Dedifferentiated amniotic fluid mesenchymal stem cell (primary cell): ENCODE measurements at regions not wholly inside any gene's neighbourhood (a gene's known extent, or its start where the extent isn't known, plus 50 kb on each side); places are given as distances from the start of the nearest gene placed in this dataset.
A peak's percentile ranks its signal among the peaks of the same experiment; 100 is the strongest.
"Not testable (repeated sequence)": the region's sequence is repeated elsewhere in the genome, so short reads cannot be mapped to it uniquely, and the experiment has no call there.

Experiments used
- DNase-seq: peaks from one replicate; pipeline ENCODE4 v3.0.0-alpha.2; 2016; ENCODE audit errors: extremely low spot score

DNA sequence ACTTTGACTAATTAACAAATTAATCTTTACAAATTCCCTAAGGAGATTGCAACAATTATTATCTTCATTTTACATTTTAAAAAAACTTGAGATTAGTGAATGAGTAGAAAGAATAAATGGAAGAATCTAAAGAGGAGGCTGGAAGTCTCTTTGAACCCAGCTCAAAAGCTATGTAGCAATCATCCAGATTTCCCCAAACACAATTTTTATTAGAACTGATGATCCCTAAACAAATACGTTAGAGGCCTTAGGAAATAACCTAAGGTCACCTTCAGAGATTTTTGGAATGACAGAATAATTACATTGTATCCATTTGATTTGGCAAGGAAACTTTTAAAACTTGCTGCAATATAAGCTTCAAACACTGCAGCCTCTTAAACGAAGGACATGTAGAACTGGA lies 242.4 kb upstream of the LYPLAL1 start:
- DNase-seq, result no peak

DNA sequence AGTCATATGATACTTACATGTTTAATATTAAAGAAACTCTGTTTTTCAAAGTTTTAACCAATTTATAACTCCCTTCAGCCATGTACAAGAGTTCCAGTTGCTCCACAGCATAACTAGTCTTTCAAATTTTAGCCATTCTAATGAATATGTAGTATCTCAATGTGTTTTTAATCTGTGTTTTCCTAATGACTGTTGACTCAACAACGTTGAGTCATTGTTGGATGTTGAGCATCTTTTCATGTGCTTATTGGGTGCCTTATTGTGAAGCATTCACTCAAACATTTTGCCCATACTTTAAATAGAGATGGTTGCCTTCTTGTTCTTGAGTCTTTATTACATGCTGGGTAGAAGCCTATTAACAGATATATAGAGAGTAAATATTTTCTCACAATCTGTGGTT lies 240.2 kb upstream of the LYPLAL1 start:
- no peak for DNase-seq

DNA sequence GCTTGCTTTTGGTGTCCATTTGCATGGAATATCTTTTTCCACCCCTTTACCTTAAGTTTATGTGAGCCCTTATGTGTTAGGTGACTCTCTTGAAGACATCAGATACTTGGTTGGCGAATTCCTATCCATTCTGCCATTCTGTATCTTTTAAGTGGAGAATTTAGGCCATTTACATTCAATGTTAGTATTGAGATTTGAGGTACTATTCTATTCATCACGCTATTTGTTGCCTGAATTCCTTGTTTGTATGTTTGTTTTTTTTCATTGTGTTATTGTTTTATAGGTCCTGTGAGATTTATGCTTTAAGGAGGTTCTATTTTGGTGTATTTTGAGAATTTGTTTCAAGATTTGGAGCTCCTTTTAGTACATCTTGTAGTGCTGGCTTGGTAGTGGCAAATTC lies 238.3 kb upstream of the LYPLAL1 start:
- not testable (repeated sequence) for DNase-seq

DNA sequence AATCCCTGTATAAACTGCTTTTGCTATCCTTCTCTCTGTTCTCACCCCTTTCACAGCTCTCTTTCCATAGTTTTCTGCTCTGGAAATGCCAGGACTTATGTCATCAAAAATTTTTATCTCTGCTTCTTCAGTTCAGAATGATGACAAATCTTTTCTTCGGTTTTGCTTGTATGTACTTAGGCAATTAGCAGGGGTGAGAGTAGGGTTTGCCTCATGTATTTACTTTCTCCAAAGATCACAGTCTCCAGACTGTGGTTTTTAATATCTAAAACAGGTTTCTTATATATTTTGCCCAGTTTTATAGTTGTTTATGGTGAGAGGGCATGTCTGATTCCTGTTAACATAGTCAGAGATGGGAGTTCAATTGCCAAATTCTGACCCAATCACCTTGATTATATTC lies 235.4 kb upstream of the LYPLAL1 start:
- DNase-seq, result no peak

DNA sequence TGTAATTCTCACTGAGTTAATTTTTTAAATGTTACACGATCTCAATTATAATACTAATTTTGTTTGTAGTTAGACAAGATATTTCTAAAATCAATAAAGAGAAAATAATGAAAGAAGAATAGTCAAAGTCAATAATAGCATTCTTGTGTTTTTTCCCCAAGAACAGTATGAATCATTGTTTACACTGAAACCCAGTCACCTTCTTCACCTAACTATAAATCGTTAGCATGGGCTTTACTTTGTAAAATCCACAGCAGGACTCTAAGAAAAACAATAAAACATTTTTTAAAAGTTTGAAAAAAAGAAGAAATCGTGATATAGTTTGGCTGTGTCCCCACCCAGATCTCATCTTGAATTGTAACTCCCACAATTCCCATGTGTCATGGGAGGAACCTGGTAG lies 234.6 kb upstream of the LYPLAL1 start:
- no peak for DNase-seq

DNA sequence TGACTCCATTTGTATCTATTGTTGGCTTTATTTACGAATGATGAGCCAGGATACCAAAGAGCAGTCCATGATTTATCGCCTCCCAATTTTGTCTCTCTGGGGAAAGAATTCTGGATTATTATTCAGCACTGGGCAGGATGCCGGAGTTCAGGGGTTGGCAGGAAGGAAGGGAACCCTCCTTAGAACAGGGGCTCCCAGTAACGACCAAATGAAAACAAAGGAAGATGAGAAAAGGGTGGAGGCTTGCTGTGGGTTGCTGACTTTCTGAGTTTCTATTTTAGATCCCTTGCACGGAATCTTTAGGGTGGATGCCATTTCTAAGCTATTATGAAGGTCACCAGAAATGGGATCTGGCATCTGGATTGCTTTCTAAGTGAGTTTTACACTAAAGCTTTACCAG lies 231.2 kb upstream of the LYPLAL1 start:
- DNase-seq, result peak; percentile 16

DNA sequence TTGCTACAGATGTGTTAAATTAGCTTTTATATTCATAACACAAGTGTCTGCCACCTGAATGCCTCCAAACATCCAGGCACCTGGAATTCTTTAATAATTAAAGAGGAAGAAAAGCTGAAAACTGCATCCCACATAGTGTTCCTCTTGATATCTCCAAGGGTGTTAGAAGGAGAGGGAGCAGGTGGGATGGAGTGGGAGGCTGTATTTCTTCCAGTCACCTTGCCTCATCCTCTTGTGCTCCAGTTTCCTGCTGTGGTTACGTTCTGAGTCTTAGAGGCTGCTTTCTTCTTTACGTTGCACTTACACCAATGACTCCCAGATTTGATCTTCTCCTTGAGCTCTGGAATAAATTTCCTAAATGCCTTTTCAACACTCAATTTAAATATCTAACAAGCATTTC lies 230.3 kb upstream of the LYPLAL1 start:
- no peak for DNase-seq

DNA sequence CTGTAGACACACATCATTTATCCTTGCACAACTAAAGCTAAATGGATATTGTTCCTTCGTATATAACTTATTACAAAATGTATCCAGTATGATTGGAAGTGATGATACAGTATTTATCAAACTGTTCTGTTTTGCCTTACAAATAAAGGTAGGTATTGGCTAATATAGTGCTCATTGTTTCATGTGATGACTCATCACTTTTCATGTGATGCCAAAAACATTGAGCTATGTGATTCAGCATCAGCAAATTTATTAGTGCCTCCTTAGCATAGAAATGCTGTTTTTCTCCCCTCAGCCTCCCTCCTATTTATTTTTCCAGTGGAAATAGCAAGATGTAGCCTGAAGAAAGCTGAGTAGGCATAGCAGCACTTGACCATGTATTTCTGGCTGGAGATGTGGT lies 228.6 kb upstream of the LYPLAL1 start:
- no peak for DNase-seq

DNA sequence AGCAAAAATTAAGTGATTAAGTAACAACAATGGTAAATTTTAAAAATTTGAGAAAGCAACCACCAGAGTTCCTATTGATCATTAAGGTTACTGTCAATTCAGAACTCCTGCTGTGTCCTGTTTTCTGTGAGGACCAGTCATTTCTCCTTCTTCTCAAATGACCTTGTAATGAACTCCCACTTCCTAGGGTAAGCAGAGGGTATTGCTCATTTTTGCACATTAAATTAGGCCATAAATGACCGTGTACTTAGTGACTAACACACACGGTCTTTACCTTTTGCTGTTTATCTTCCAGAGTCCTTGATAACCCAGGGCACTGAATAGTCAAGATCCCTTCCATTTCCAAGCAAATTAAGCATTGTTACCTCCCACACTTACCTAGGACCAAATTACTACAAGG lies 227.5 kb upstream of the LYPLAL1 start:
- DNase-seq, result no peak

DNA sequence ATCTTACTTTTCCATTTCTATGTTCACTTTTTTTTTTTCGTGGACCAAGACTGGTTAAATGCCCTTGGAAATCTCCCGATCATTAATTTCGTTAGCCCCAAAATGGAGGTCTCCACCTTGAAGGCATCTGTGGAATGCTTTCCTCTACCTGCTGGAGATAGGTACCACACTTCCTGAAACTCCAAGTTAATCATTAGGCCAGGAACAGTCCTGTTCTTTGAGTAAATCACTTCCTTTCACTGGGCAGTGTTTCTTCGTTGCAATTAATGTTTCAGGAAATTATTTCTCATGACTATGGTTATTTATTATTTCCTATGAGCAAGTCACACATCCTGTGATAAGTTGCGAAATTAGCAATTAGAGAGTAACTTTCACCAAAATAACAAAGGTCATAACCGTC lies 225.2 kb upstream of the LYPLAL1 start:
- DNase-seq, result no peak

DNA sequence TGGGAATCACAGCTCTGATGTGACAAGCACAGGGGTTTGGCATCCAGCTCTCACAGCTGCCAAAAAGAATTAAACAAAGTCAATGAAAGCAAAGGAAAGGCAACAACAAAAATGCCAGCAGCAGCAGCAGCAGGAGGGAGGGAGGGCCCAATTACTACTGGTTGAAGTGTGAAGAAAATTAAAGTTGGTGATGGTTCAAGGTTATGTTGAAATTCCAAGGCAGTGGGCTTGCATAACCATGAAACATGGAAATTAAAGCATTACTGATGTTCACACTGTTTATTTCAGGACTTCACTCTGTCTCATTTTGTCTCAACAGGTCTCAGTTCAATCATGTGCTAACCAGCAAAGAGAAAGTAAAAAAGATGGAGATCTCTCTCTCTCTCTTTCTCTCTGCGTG lies 220.3 kb upstream of the LYPLAL1 start:
- no peak for DNase-seq

DNA sequence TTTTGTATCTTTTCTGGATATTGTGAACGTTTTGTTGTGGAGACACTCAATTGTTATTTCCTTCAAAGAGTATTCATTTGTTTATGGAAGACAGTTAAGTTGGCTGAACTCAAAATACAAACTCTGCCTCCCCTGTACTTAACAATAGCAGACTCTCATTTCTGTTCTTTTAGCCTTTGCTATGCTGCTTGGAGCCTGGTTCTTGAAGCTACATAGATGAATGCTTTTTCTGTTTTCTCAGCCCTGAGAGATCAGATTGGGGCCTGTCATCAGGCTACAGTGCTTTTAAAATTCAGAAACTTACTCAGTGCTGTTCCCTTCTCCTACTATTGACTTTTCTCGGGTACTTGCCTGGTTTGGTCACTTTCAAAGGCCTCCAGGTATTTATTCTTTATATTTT lies 215.7 kb upstream of the LYPLAL1 start:
- DNase-seq, result no peak

DNA sequence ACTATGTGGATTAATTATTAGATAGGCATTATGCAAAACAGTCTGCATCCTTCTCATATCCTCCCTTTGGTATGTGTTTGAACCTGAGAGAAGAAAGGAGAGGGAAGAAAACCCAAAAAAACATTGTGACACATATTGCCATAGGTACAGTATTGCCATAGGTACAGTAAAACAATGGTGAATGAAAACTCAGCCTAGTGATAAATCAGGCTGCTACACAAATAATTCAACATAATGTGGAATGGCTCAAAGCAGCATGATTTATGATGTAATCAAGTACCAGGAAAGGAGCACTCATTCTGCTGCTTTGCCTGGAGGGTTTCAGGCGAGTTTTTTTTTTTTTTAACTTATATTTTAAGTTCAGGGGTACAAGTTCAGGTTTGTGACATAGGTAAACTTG lies 213.9 kb upstream of the LYPLAL1 start:
- DNase-seq, result no peak

DNA sequence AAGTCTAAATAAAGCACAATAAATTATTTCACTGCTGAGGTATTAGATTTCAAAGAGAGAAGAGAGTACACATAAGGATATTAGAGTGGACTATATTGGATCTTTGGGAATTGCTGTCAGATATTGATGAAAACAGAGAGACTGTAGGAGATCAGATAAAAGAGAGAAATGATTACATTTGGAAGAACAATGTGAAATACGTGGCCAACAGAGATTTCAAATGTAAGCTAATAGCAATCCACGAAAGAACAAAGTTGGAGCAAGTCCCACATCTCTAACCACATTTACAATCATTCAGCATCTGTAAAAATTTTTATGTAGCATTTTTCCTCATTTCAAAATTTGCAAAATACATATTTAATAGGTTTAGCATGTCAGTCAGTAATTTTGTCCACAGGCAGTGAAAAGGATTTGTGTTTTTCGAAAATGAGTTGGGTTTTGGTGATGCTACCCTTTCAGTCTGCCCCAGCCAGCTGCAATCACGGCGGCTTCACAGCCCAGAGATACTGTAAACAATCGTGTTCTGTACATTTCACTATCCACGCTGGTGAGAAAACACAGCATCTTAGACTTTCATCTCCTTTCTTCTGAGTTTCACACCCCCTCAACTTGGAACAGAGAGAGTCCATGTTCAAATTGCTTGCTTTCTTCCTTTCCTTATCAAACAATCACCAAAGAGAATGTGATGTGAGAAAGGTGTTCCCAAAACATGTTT lies 209.1 kb upstream of the LYPLAL1 start:
- DNase-seq, result no peak

DNA sequence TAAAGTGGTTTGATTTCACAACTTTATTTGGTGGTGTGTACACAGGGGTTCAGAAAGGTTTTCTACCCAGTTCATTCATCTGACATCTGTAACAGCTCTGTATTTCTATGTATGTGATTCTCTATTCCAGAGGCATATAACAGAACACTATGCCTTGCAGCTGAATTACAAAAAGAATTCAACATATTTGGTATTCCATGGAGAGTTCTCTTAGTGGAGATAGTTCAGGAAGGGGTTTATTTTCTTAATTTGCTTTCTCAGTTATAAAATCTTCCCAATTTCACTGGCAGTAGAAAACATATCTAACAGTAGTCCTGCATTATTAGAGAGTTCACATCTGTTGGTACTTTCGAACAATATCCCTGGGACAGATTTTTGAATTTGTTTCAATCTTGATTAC lies 207.9 kb upstream of the LYPLAL1 start:
- no peak for DNase-seq

DNA sequence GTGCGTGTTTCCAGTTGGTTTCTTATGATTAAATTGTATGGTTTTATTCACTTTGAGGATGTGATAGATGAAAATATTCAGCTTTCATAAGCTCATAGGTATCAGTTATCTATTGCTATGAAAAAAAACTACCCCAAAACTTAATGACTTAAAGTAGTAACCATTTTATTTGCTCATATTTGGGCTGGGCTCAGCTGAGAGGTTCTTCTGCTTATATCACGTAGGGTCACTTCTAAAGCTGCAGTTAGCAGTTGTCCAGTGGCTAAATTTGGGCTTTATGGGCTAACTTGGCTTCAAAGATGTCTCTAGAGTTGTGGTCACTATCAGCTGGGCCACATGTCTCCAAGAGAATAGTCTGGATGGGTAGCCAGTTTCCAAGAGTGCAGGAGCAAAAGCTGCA lies 206.4 kb upstream of the LYPLAL1 start:
- DNase-seq, result no peak

DNA sequence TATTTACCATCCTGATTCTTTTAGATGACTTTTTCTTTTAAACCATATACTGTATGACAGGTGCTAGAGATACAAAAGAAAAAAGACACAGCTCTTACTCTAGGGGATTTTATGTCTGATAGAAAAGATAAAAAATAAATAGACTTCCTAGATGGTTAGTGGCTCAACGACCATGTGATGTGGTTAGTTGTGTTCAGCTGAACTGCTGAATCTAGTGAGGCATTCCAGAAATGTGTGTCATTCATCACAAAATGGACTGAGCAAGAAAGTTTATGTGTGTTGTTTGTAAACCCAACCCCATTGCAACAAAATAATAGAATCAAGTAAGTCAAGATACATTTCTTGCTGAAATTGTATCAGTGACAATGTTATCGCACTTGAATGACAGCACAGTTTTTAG lies 205.8 kb upstream of the LYPLAL1 start:
- no peak for DNase-seq

DNA sequence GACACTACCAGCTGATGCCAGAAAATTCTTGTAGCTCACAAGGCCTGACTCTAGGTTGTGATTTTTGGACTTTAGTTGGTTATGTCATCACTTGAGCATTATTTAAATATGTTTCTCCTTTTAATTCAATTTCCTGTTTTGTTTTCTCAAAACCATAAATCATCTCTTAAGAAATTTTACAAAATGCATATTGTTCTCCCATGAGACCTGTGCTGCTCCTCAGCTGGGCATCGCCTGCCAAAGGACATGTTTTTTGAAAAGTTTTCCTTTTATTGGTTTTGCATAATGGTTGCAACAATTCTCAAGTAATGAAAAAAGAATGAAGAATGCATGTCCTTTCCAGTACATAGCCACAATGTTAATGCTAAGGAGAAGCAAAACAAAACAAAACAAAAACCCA lies 204.7 kb upstream of the LYPLAL1 start:
- peak; percentile 51 for DNase-seq

DNA sequence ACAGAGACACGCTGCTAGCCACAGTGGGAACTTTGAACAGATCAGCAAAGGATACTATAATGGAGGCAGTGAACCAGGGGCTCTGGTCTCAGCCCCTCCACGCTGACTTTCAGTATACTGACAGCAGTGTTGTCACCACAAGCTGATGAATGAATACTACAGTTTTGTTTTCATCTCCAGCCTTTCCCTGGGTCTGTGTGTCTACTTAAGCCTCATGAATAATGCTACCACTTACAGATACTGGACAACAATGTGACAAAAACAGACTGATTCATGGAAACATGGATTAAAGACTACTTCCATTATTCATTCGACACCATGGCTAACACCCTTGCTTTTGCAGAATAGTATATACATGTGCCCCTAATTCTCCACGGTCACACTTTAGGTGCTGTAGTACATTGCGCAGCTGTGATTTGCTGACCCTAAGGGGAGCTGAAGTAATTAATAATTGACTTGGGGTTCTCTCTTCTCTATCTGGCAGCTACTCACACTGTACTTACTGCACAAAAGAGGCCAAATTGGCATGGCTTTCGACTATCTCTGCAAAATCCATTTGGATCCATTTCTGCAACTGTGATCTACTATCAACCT lies 203.2 kb upstream of the LYPLAL1 start:
- no peak for DNase-seq

DNA sequence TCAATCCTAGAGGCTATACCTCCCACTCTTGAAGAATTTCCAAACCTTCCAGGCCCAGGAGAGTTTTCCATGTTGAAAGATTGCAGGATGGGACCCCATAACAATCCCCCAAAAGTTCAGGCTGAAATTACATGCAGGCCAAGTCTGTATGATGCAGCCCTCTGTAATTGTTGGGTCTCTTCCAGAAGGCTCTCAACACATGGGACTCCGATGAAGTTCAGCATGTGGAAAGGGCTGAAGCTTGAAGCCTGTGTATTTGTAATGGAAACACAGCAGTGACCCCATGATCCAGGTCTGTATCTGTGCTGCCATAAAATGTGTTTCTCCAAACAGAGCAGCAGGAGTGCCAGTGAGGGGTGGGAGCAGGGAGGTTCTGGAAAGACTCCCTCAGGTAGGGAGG lies 202.5 kb upstream of the LYPLAL1 start:
- no peak for DNase-seq

DNA sequence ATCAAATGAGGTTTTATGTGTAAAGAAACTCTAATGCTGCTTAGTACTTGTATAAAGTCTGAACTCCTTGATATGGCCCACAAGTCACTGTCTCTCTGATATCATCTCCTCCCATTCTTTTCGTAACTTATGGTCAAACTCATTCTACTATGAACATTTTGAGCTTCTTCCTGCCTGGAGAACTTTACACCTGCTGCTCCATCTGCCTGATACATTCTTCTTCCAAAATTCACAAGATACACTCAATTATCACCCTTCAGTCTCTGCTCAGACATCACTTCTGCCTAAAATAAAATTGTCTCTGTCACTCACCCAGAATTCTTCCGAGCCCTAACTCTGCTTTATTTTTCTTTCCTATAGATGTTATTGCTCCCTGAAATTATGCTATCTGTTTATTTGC lies 192.8 kb upstream of the LYPLAL1 start:
- no peak for DNase-seq

DNA sequence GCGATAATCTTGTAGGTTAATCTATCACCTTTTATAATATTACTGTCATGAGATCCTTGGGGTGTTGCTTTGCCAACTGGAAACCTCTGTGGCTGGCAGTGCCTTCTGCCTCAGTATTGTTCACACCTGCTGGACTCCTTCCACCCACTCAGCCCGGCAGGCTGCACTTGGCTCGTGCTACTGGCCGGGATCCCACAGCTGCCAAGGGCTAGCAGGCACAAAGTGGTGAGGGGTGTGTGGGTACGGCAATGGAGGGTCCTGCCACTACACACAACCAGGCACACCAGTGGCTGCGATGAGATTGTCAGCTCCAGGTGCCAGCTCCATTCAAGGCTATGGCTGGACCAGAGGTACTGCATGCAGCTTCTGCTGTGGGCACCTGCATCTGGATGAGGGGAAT lies 191.2 kb upstream of the LYPLAL1 start:
- no peak for DNase-seq

DNA sequence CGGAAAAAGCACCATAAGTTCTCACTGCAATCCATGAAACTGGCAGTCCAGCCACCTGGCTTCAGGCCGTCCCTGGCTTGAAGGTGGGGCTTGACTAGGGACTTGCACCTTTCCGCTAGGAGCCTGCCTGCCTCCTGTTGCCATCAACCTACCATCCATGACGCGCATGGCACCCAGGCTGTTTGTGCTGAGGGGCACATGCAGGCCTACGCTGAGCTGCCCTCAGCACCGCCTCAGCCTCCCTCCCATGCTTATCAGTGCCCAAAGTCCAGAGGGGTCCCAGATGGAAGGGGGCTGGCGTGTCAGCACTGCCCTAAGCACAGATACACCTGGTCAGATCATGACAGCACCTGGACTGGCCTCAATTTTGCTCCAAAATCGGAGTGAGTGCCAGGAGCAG lies 190.2 kb upstream of the LYPLAL1 start:
- no peak for DNase-seq

DNA sequence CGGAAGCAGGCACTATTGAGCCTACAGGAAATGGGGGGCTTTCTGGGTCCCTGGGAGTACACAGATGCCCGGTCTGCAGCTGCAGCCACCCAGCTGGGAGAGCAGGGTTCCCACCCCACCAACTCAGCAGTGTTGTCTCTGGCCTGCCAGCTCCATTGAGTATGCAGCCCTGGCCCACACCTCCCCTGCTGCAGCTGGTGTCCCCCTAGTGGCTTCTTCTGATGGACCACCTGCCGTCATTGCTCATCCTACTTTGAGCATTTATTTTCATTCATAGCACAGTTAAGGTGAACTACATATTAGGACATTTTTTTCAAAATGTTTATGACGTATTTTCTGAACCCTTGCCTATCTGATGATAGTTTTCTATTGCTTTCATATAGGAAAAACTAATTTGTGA lies 189.8 kb upstream of the LYPLAL1 start:
- DNase-seq, result no peak
